DMS 273 (cell line): ENCODE measurements at regions not wholly inside any gene's neighbourhood (a gene's known extent, or its start where the extent isn't known, plus 50 kb on each side); places are given as distances from the start of the nearest gene placed in this dataset.

Source experiments
- DNase-seq: peaks from one replicate; lab custom pipeline; 2025; ENCODE audit not compliant: unreplicated experiment; lab: John Stamatoyannopoulos, UW

- no peak for DNase-seq
These were observed 1632.7 kb downstream of the OTOL1 start for GRCh38 chr3:163129287-163129686.

DNA sequence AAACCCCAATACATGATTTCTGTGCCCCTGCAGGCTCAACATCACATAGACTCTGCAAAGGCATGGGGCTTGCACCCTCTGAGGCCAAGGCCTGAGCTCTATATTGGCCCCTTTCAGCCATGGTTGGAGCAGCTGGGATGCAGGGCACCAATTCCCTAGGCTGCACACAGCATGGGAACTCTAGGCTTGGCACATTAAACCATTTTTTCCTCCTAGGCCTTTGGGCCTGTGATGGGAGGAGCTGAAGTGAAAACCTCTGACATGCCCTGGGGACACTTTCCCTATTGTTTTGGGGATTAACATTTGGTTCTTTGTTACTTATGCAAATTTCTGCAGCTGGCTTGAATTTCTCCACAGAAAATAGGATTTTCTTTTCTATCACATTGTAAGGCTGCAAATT is 1629.5 kb downstream of the OTOL1 start:
- DNase-seq: no peak
